AG09309 (cell line): ENCODE measurements at regions not wholly inside any gene's neighbourhood (a gene's known extent, or its start where the extent isn't known, plus 50 kb on each side); places are given as distances from the start of the nearest gene placed in this dataset.

Experiments used
- DNase-seq: peaks from one replicate; pipeline ENCODE4 v3.0.0-alpha.2; 2010; ENCODE audit warnings: low read depth
- H3K4me3 ChIP-seq: 2 replicates; pipeline ENCODE4 v1.5.1; 2011; ENCODE audit warnings: mild to moderate bottlenecking, low read depth, low read length, moderate library complexity; ENCODE audit not compliant: control insufficient read depth
- TF ChIP-seq, protein P1 (sequence below): IDR thresholded peaks from 2 replicates; pipeline ENCODE4 v1.5.1; 2011; ENCODE audit warnings: mild to moderate bottlenecking, low read depth, low read length, inconsistent platforms; ENCODE audit not compliant: insufficient read depth, control insufficient read depth; ENCODE audit errors: missing control alignments

DNA sequence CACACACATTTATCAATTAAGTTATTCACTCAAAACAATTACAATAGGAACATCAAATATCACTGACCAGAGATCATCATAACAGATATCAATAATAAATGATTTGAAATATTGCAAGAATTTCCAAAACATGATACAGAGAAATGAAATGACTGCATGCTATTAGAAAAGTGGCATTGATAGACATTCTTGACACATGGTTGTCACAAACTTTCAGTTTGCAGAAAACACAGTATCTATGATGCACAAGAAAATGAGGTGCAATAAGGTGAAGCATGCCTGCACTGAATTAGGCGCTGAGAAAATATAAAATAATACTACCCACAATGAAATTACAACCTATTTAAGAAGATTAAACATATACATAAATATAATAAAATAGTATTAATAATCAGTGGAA lies 198.0 kb upstream of the SYT1 start:
- TF ChIP-seq, protein P1, sequence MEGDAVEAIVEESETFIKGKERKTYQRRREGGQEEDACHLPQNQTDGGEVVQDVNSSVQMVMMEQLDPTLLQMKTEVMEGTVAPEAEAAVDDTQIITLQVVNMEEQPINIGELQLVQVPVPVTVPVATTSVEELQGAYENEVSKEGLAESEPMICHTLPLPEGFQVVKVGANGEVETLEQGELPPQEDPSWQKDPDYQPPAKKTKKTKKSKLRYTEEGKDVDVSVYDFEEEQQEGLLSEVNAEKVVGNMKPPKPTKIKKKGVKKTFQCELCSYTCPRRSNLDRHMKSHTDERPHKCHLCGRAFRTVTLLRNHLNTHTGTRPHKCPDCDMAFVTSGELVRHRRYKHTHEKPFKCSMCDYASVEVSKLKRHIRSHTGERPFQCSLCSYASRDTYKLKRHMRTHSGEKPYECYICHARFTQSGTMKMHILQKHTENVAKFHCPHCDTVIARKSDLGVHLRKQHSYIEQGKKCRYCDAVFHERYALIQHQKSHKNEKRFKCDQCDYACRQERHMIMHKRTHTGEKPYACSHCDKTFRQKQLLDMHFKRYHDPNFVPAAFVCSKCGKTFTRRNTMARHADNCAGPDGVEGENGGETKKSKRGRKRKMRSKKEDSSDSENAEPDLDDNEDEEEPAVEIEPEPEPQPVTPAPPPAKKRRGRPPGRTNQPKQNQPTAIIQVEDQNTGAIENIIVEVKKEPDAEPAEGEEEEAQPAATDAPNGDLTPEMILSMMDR = no peak
- no peak overlapping the region for H3K4me3 ChIP-seq
- no peak for DNase-seq

DNA sequence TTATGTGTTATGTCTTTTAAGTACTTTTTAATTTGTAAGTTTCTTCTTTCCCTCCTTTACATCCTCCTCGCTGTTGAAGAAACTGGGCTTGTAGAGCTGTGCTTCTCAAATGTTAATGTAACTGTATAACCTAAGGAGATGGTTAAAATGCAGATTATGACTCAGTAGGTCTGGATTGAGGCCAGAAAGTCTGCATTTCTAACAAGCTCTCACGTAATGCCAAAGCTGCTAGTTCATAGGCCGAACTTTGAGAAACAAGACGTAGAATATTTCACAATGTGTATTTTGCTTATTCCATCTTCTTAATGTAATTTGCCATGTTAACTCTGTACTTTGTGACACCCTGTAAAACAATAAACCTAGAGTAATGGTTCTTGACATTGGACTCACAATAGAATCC lies 193.3 kb upstream of the SYT1 start:
- no peak for DNase-seq
- H3K4me3 ChIP-seq = no peak overlapping the region
- TF ChIP-seq, protein P1 = no peak

DNA sequence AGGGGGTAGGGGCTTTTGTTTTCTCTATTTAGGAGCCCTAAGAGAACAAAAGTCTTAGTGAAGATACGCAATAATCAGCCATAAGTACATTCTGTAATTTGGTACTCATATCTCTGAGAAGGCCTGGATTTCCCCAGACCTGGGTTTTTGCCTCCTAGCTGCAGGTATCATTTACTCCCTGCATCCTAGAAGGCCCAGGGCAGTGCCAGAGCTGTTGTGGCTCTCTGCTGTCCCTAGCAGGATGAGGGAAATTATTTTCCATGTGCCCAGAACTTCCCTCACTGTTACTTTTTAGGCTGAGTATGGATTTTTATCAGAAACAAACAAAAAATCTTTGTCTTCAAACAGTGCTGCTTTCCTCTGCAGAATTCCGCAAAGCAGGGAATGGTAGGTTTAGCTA lies 192.5 kb upstream of the SYT1 start:
- TF ChIP-seq, protein P1 = no peak
- DNase-seq = no peak
- H3K4me3 ChIP-seq = no peak overlapping the region

DNA sequence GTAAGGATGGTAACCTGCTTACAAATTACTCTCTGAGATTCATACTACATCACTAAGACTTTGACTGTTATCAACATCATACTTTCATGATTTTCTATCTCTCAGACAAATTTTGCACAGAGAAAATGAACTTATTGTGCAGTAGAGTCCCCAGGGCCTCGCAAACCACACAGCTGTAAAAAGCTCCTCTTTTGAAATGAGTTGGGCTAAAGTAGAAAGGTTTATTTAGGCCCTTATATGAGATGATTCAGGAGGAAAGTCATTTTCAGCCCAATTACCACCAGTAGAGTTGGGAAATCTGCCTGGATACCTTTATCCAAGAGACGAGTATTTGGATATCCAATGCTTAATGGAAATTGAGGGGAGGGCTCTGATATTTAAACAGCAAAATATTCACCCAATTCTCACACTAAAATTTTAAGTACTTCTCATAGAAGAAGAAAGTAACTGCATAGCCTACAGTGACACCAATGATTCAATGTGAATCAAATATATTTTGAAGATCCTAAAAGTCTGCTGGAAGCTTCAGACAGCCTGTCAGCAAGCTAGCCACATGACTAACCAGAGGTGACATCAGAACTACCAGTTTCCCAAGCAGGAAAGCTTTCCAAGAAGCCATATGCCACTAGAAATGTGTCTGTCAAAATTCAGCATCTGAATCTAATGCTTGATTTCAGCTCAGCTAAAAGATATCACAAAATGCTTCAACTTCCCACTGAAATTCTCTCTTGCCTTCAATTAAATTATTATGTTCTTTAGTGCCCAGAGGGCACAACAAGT lies 190.1 kb upstream of the SYT1 start:
- TF ChIP-seq, protein P1 = no peak
- DNase-seq = peak; percentile 44
- H3K4me3 ChIP-seq = no peak overlapping the region

DNA sequence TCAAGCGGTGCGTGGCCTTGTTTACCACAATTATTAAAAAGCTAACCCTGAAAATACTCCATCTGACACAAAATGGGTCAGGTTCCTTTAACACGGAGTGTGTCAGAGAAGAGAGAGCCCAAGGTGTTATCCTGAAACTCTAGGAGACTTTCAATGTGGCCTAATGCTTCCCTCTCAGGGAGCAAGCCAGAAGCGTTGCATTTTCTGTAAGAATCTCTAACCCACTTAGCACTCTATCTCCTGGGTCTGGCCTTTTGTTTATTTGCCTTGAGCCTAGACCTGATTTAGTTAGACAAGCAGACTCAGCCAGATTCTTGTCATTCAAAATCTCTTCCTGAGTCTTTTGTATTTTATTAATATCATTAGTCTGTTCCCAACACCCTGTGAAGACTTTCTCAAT lies 184.0 kb upstream of the SYT1 start:
- DNase-seq = no peak
- no peak overlapping the region for H3K4me3 ChIP-seq
- TF ChIP-seq, protein P1 = no peak

DNA sequence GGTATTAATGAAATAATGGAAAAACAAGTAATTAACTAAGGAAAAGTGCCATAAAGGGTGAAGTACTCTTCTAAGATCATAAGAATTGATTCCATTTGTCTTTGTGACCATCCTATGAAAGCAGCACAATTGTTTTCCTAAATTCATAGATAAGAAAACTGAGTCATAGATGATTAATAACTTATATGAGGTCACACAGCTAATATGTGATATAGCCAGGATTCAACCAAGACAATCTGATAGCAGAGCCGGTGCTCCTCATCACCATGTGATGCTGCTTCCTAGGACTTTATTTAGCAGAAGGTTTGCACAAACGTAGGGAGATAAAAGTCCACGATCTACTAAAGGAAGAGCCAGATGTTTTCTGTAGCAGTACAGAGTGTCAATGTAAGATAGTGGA lies 181.5 kb upstream of the SYT1 start:
- TF ChIP-seq, protein P1 = no peak
- no peak overlapping the region for H3K4me3 ChIP-seq

More for the DNA sequence above, 181.5 kb upstream of the SYT1 start:
- no peak for DNase-seq
